A549 (cell line): ENCODE measurements at regions not wholly inside any gene's neighbourhood (a gene's known extent, or its start where the extent isn't known, plus 50 kb on each side); places are given as distances from the start of the nearest gene placed in this dataset.

ENCODE experiments used
- ATAC-seq, 2 experiments: fragments of 200-7000 bp in 1 of 2; fragments of >200 bp in 1 of 2; cut with Nextera tagmentation in 1 of 2; cut with Tn5 transposase in 1 of 2; 3 replicates each; pipeline versions ENCODE4 v1.8.0 to v1.9.1; 2018 to 2020; ENCODE audit warnings: mild to moderate bottlenecking in 1 of 2, moderate library complexity in 1 of 2
- CTCF ChIA-PET: fragments of 300-600 bp; sonication (Branson Sonifier 250); formaldehyde crosslinking; extraction: SDS; loops from one replicate; lab custom pipeline; 2021; ENCODE audit warnings: antibody characterized with exemption, inconsistent platforms; lab: Yijun Ruan, JAX
- POLR2A ChIA-PET: fragments of 350-600 bp; formaldehyde crosslinking; extraction: SDS; loops from one replicate; lab custom pipeline; 2021; ENCODE audit warnings: antibody characterized with exemption, inconsistent platforms; lab: Yijun Ruan, JAX
- DNase-seq, 2 experiments: peaks; one replicate each; pipeline versions ENCODE4 v3.0.0 to v3.0.0-alpha.2; 2011 to 2016; ENCODE audit warnings: low read depth in 1 of 2, low spot score in 1 of 2
- FAIRE-seq: peaks from 2 replicates; lab custom pipeline; 2011; peaks lifted over from hg19 to GRCh38; lab: Jason Lieb, UNC
- H3K27ac ChIP-seq, 2 experiments: fragments of >200 bp; sonication (Bioruptor Twin); formaldehyde crosslinking; 3 replicates each; pipeline ENCODE4 v1.5.1; 2016 to 2017
- H3K4me1 ChIP-seq: fragments of >200 bp; sonication (Bioruptor Twin); formaldehyde crosslinking; 3 replicates; pipeline ENCODE4 v1.6.1; 2016
- H3K4me2 ChIP-seq: fragments of >200 bp; sonication (Bioruptor Twin); formaldehyde crosslinking; 3 replicates; pipeline ENCODE4 v1.6.1; 2016
- H3K4me3 ChIP-seq: fragments of >200 bp; sonication (Bioruptor Twin); formaldehyde crosslinking; 3 replicates; pipeline ENCODE4 v1.5.1; 2016
- H3K9me3 ChIP-seq: fragments of >200 bp; sonication (Bioruptor Twin); formaldehyde crosslinking; 3 replicates; pipeline ENCODE4 v1.6.1; 2016
- CEBPB ChIP-seq, 2 experiments: fragments of >200 bp in 1 of 2; sonication (Bioruptor Twin) in 1 of 2; formaldehyde crosslinking in 1 of 2; IDR thresholded peaks; 2 replicates each; pipeline ENCODE4 v1.6.1; 2012 to 2016
- CHD4 ChIP-seq: fragments of 200-600 bp; sonication (generic); IDR thresholded peaks from 2 replicates; pipeline ENCODE4 v1.6.1; 2016; ENCODE audit warnings: antibody characterized with exemption, mild to moderate bottlenecking, borderline replicate concordance
- EP300 ChIP-seq, 2 experiments: fragments of >200 bp; sonication (Bioruptor Twin); formaldehyde crosslinking; IDR thresholded peaks; 2 replicates in 1 of 2; 3 replicates in 1 of 2; pipeline ENCODE4 v1.6.1; 2016 to 2017
- ESRRA ChIP-seq: fragments of 150-350 bp; IDR thresholded peaks from 2 replicates; pipeline ENCODE4 v1.6.1; 2014; ENCODE audit warnings: mild to moderate bottlenecking, low read length, borderline replicate concordance
- FOSB ChIP-seq: fragments of 250-450 bp; sonication (Bioruptor Pico); IDR thresholded peaks from 2 replicates; pipeline ENCODE4 v1.5.0; 2020; ENCODE audit warnings: mild to moderate bottlenecking, moderate library complexity
- FOSL2 ChIP-seq, 2 experiments: fragments of 450-650 bp in 1 of 2; fragments of >200 bp in 1 of 2; sonication (Bioruptor Twin) in 1 of 2; formaldehyde crosslinking; IDR thresholded peaks; 2 replicates each; pipeline versions ENCODE4 v1.5.0 to v1.6.1; 2016 to 2020; ENCODE audit warnings: mild to moderate bottlenecking in 1 of 2, moderate library complexity in 1 of 2
- KDM1A ChIP-seq: fragments of 200-600 bp; sonication (generic); IDR thresholded peaks from 2 replicates; pipeline ENCODE4 v1.6.1; 2016; ENCODE audit warnings: low read depth, mild to moderate bottlenecking
- MAFK ChIP-seq: fragments of 450-650 bp; IDR thresholded peaks from 2 replicates; pipeline ENCODE4 v1.6.1; 2014; ENCODE audit not compliant: partially characterized antibody
- POLR2A ChIP-seq: IDR thresholded peaks from 2 replicates; pipeline ENCODE4 v1.6.1; 2012; ENCODE audit warnings: mild to moderate bottlenecking, low read length
- RAD21 ChIP-seq, 2 experiments: fragments of >200 bp in 1 of 2; sonication (Bioruptor Twin) in 1 of 2; formaldehyde crosslinking in 1 of 2; IDR thresholded peaks in 1 of 2; conservative IDR thresholded peaks in 1 of 2; 2 replicates in 1 of 2; 3 replicates in 1 of 2; pipeline ENCODE4 v1.6.1; 2012 to 2018; ENCODE audit warnings: inconsistent platforms in 1 of 2
- REST ChIP-seq: fragments of 200-600 bp; sonication (generic); IDR thresholded peaks from 2 replicates; pipeline ENCODE4 v1.6.1; 2016; ENCODE audit warnings: antibody characterized with exemption, mild to moderate bottlenecking, moderate library complexity
- SMC3 ChIP-seq: fragments of >200 bp; sonication (Bioruptor Twin); formaldehyde crosslinking; IDR thresholded peaks from 3 replicates; pipeline ENCODE4 v1.6.1; 2018; ENCODE audit warnings: inconsistent platforms
- TFCP2L1 ChIP-seq: fragments of 250-450 bp; sonication (Bioruptor Pico); IDR thresholded peaks from 2 replicates; pipeline ENCODE4 v1.5.0; 2021; ENCODE audit warnings: mild to moderate bottlenecking
- ZC3H11A ChIP-seq: fragments of 450-650 bp; IDR thresholded peaks from 2 replicates; pipeline ENCODE4 v1.6.1; 2014; ENCODE audit warnings: antibody characterized with exemption, mild to moderate bottlenecking
- ZFP36 ChIP-seq: fragments of 450-650 bp; IDR thresholded peaks from 2 replicates; pipeline ENCODE4 v1.6.1; 2014; ENCODE audit warnings: borderline replicate concordance; ENCODE audit not compliant: partially characterized antibody
- WGBS: methylation state at CpG from one replicate; pipeline ENCODE4 v1.1.6; 2017; ENCODE audit errors: missing lambda C conversion rate; 5-methylcytosine and 5-hydroxymethylcytosine counted together
- TF ChIP-seq, protein P1 (sequence below): fragments of >200 bp; sonication (Bioruptor Twin); formaldehyde crosslinking; IDR thresholded peaks from 3 replicates; pipeline ENCODE4 v1.6.1; 2016
- TF ChIP-seq, protein P2 (sequence below): IDR thresholded peaks from 2 replicates; pipeline ENCODE4 v1.6.1; 2012
- TF ChIP-seq, protein P3 (sequence below): fragments of 150-350 bp; IDR thresholded peaks from 2 replicates; pipeline ENCODE4 v1.6.1; 2014; ENCODE audit warnings: low read depth, mild to moderate bottlenecking, low read length

GRCh38 chr3:13132731-13133410, 59.6 kb upstream of the IQSEC1 start:
- FAIRE-seq: no peak
- TF ChIP-seq FOSL2 (IDR thresholded peaks at IDR 0.05) (no peak), FOSL2 (CRISPR knock-in tag; IDR thresholded peaks at IDR 0.05) (no peak), EP300 (IDR thresholded peaks at IDR 0.05) (no peak), KDM1A (no peak)
- TF ChIP-seq, protein P1, sequence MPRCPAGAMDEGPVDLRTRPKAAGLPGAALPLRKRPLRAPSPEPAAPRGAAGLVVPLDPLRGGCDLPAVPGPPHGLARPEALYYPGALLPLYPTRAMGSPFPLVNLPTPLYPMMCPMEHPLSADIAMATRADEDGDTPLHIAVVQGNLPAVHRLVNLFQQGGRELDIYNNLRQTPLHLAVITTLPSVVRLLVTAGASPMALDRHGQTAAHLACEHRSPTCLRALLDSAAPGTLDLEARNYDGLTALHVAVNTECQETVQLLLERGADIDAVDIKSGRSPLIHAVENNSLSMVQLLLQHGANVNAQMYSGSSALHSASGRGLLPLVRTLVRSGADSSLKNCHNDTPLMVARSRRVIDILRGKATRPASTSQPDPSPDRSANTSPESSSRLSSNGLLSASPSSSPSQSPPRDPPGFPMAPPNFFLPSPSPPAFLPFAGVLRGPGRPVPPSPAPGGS: no peak
- TF ChIP-seq, all 56 proteins: peak for 0
- Histone ChIP-seq H3K4me1 (no peaks in the 10 kb centered on the region), H3K27ac (no peak overlapping the region), H3K4me3 (no peak overlapping the region), H3K4me2 (no peak overlapping the region), H3K9me3 (no peaks in the 10 kb centered on the region)
- no peak for ATAC-seq
- POLR2A ChIA-PET: no interaction called here
- CTCF ChIA-PET: interaction anchor here (1.2 to 1.4 kb wide), 2 partner anchors 13 to 40 kb away, joined by 4 to 7 read pairs; no protein-coding TSS in a partner anchor
- 39% methylated on average over 6 of the region's 6 CpGs for WGBS
- DNase-seq: no peak

DNA sequence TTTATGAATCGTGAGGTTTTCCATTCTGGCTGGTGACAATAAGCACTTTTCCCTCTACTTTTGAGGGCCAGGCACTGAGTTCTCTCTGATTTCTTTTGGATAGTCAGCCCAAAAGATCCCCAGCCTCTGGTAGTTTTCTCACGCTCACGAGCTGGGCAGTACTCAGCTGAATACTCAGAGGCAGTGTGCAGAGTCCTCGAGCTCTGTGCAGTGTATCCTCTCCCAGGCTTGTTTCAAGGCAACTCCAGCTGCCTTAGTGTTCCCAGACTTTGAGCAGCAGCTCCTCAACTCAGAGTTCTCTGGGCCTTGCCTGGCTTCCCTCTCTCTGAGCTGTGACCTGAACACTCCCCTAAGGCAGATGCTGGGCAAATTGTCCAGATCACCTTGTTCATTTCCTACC, 59.1 kb upstream of the IQSEC1 start:
- FAIRE-seq (no peak), DNase-seq (no peak), ATAC-seq (no peak; a peak in 1 of 6 replicates)
- no peaks in the 10 kb centered on the region for H3K9me3 ChIP-seq
- H3K4me1 ChIP-seq: no peaks in the 10 kb centered on the region
- ChIA-PET CTCF (interaction anchor here (0.8 to 1.4 kb wide), 3 partner anchors 13 to 137 kb away, joined by 3 to 7 read pairs (median 4); no protein-coding TSS in a partner anchor), POLR2A (no interaction called here)
- no peak overlapping the region for H3K4me2 ChIP-seq
- no peak for TF ChIP-seq FOSB (CRISPR knock-in tag)
- TF ChIP-seq ZFP36: no peak
- TF ChIP-seq SMC3: no peak
- no peak for TF ChIP-seq POLR2A
- no peak for TF ChIP-seq ZC3H11A
- no peak for TF ChIP-seq ESRRA
- TF ChIP-seq MAFK: no peak
- TF ChIP-seq TFCP2L1 (CRISPR knock-in tag): no peak
- TF ChIP-seq, protein P2, sequence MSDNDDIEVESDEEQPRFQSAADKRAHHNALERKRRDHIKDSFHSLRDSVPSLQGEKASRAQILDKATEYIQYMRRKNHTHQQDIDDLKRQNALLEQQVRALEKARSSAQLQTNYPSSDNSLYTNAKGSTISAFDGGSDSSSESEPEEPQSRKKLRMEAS: no peak
- TF ChIP-seq REST: no peak
- TF ChIP-seq CHD4: no peak
- TF ChIP-seq, protein P3, sequence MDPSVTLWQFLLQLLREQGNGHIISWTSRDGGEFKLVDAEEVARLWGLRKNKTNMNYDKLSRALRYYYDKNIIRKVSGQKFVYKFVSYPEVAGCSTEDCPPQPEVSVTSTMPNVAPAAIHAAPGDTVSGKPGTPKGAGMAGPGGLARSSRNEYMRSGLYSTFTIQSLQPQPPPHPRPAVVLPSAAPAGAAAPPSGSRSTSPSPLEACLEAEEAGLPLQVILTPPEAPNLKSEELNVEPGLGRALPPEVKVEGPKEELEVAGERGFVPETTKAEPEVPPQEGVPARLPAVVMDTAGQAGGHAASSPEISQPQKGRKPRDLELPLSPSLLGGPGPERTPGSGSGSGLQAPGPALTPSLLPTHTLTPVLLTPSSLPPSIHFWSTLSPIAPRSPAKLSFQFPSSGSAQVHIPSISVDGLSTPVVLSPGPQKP: no peak
- TF ChIP-seq RAD21 (conservative IDR thresholded peaks at IDR 0.05 in 1 of 2, IDR thresholded peaks at IDR 0.05 in 1 of 2): no peak
- TF ChIP-seq CEBPB (IDR thresholded peaks at IDR 0.05): no peak
- H3K4me3 ChIP-seq: no peak overlapping the region
- 67% methylated on average over 4 of the region's 4 CpGs for WGBS
- H3K27ac ChIP-seq: no peak overlapping the region
